ENCODE measurements at regions not wholly inside any gene's neighbourhood (a gene's known extent, or its start where the extent isn't known, plus 50 kb on each side); places are given as distances from the start of the nearest gene placed in this dataset.

GRCh38 chr7:46192271-46192670, 271.2 kb upstream of the IGFBP3 start:
- no peak for TF ChIP-seq ZBTB33 (IDR thresholded peaks at IDR 0.05)
- no peak for TF ChIP-seq CTCF (IDR thresholded peaks at IDR 0.05; ENCODE audit: low read depth, low read length, missing input control)
- no peak for TF ChIP-seq JUND (IDR thresholded peaks at IDR 0.05)
- no peak for TF ChIP-seq REST (IDR thresholded peaks at IDR 0.05)
- TF ChIP-seq MAX (IDR thresholded peaks at IDR 0.05) = no peak
- TF ChIP-seq RAD21 (IDR thresholded peaks at IDR 0.05) = no peak
- TF ChIP-seq GABPA (IDR thresholded peaks at IDR 0.05 in 1 of 2, conservative IDR thresholded peaks at IDR 0.05 in 1 of 2) = no peak
- TF ChIP-seq SP1 (IDR thresholded peaks at IDR 0.05) = no peak
- TF ChIP-seq FOXA1 (IDR thresholded peaks at IDR 0.05) = no peak
- no peak for TF ChIP-seq YY1 (IDR thresholded peaks at IDR 0.05)

Data from liver (tissue), 3 donors.